Activated naive CD8-positive, alpha-beta T cell treated with anti-CD3 and anti-CD28 coated beads, Interleukin-2, amount 10 ng/mL, durations not matched to agents 7 days and 5 days (primary cell): ENCODE measurements at regions not wholly inside any gene's neighbourhood (a gene's known extent, or its start where the extent isn't known, plus 50 kb on each side); places are given as distances from the start of the nearest gene placed in this dataset.
"Not testable (repeated sequence)": the region's sequence is repeated elsewhere in the genome, so short reads cannot be mapped to it uniquely, and the experiment has no call there.

ENCODE experiments used
- ATAC-seq: fragments of 150-1000 bp; cut with Tn5 transposase; one replicate; pipeline ENCODE4 v1.10.0; 2021; ENCODE audit warnings: low read depth, moderate library complexity
- POLR2A ChIA-PET: fragments of 350-600 bp; sonication (Branson Sonifier 250); formaldehyde crosslinking; loops from one replicate; lab custom pipeline; 2021; ENCODE audit warnings: antibody characterized with exemption; lab: Charles Lee
- DNase-seq: peaks from one replicate; pipeline ENCODE4 v3.0.0; 2021
- H3K27ac Mint-ChIP-seq: one replicate; pipeline ENCODE4 v1.8.0; 2022; ENCODE audit warnings: mild to moderate bottlenecking, mixed read lengths
- H3K27me3 Mint-ChIP-seq: one replicate; pipeline ENCODE4 v1.8.0; 2022; ENCODE audit warnings: mild to moderate bottlenecking, moderate library complexity, mixed read lengths
- H3K36me3 Mint-ChIP-seq: one replicate; pipeline ENCODE4 v1.8.0; 2021; ENCODE audit warnings: mild to moderate bottlenecking, mixed read lengths
- H3K4me1 Mint-ChIP-seq: one replicate; pipeline ENCODE4 v1.8.0; 2021; ENCODE audit warnings: mixed read lengths
- H3K4me3 Mint-ChIP-seq: one replicate; pipeline ENCODE4 v1.8.0; 2022; ENCODE audit warnings: mild to moderate bottlenecking, moderate library complexity, mixed read lengths
- H3K9me3 Mint-ChIP-seq: one replicate; pipeline ENCODE4 v1.8.0; 2021; ENCODE audit warnings: mixed read lengths

DNA sequence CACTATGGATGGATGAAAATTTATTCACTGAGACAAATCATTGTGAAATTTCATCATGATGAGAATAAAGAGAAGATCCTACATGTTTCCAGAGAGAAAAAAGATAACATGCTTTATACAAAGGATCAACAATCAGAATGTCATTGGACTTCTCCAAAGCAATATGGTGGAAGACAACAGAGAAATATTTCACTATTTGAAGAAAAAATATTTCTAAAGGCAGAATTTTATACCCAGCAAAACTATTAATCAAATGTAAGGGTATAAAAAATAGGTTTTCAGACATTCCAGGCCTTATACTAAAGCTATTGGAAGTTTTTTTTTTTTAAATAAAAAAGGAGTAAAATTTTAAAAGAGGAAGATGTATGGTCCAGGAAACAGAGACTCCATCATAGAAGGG is 100.6 kb upstream of the OLIG2 start:
- Mint-ChIP-seq H3K4me3 (no peak overlapping the region), H3K4me1 (peaks cover 9% of the 10 kb centered on the region), H3K27me3 (peaks cover 5% of the 10 kb centered on the region), H3K27ac (no peak overlapping the region), H3K36me3 (peaks cover 7% of the 10 kb centered on the region), H3K9me3 (peaks cover 22% of the 10 kb centered on the region)
- DNase-seq (no peak), ATAC-seq (no peak)
- POLR2A ChIA-PET = no interaction called here

DNA sequence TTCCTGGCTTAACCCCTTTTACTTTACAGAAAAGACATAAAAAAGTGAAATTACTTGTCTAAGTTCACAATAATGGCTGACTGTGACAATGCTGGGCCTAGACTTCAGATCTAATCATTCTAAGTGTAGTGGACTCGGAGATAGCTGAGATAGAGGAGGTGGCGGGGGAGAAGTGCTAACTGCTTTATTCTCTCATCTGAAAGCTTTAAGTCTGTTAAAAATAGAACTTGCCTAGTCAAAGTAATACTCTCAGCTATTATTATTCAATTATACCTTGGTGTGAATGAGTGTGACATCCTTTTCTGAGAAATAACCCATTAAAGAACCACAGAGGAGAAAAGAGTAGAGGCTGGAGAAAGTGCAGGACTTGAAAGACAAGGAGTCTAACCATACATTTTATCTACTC is 96.1 kb upstream of the OLIG2 start:
- POLR2A ChIA-PET = no interaction called here
- DNase-seq (no peak), ATAC-seq (no peak)
- H3K4me3 Mint-ChIP-seq = peak overlapping the region; percentile 12
- H3K9me3 Mint-ChIP-seq = peaks cover 9% of the 10 kb centered on the region
- peaks cover 10% of the 10 kb centered on the region for H3K36me3 Mint-ChIP-seq
- peak overlapping the region; percentile 82 for H3K27ac Mint-ChIP-seq
- no peaks in the 10 kb centered on the region for H3K27me3 Mint-ChIP-seq
- peaks cover 30% of the 10 kb centered on the region for H3K4me1 Mint-ChIP-seq

DNA sequence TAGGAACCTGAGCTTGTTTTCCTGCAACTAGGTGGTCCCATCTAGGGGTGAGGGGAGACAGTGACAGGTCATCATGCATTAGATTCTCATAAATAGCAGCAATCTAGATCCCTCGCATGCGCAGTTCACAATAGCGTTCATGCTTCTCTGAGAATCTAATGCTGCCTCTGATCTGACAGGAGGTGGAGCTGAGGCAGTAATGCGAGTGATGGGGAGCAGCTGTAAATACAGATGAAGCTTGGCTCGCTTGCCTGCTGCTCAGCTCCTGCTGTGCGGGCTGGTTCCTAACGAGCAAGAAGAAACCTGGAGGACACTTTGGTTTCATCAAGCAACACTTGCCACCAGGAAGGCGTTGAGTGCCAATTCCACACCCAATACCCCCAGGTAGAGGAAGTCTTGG is 95.1 kb upstream of the OLIG2 start:
- DNase-seq (no peak), ATAC-seq (no peak)
- no peak overlapping the region for H3K27ac Mint-ChIP-seq
- peak overlapping the region; percentile 1 for H3K4me3 Mint-ChIP-seq
- peaks cover 6% of the 10 kb centered on the region for H3K36me3 Mint-ChIP-seq
- POLR2A ChIA-PET = interaction anchor here (0.9 to 1.7 kb wide), 3 partner anchors 8 to 16 kb away, joined by 3 read pairs; no protein-coding TSS in a partner anchor
- H3K4me1 Mint-ChIP-seq = peaks cover 30% of the 10 kb centered on the region
- H3K9me3 Mint-ChIP-seq = peaks cover 3% of the 10 kb centered on the region
- H3K27me3 Mint-ChIP-seq = no peaks in the 10 kb centered on the region

DNA sequence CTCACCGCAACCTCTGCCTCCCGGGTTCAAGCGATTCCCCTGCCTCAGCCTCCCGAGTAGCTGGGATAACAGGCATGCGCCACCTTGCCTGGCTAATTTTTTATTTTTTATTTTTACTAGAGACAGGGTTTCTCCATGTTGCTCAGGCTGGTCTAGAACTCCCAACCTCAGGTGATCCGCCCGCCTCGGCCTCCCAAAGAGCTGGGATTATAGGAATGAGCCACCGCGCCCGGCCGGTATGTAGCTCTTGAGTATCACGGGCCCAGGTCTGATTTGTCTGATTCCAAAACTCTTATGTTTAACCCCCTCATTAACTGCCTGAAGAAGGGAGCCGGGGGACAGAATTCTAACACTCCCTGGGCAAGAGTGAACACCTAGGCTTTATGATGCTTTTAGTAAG is 91.7 kb upstream of the OLIG2 start:
- ATAC-seq, H3K36me3 Mint-ChIP-seq, DNase-seq, H3K4me3 Mint-ChIP-seq, H3K27me3 Mint-ChIP-seq, H3K9me3 Mint-ChIP-seq, H3K27ac Mint-ChIP-seq: not testable (repeated sequence)
- POLR2A ChIA-PET = interaction anchor here (0.7 kb wide), 1 partner anchor 487 kb away, joined by 3 read pairs; no protein-coding TSS in a partner anchor
- H3K4me1 Mint-ChIP-seq = peaks cover 30% of the 10 kb centered on the region

DNA sequence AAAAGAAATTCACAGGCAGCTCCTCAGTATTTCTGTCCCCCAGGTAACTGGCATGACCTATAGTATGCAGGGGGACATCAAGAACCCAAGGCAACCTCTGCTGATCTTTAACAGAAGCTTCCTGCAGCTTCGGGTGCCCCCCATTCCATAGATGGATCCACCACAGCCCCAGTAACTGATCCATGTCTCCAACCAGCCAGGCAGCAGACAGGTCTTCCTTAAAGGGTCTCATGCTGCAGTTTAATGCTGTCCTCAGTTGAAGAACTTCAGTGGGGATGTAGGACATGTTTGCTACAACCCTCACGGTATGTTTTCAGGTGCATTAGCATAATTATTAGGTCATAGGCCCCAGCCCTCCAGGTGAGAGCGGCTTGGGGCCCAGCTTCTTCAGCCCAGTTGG is 90.9 kb upstream of the OLIG2 start:
- no peaks in the 10 kb centered on the region for H3K9me3 Mint-ChIP-seq
- DNase-seq (no peak), ATAC-seq (no peak)
- H3K27ac Mint-ChIP-seq = no peak overlapping the region
- POLR2A ChIA-PET = no interaction called here
- H3K4me1 Mint-ChIP-seq = peaks cover 25% of the 10 kb centered on the region
- H3K36me3 Mint-ChIP-seq = peaks cover 5% of the 10 kb centered on the region
- H3K4me3 Mint-ChIP-seq = no peak overlapping the region
- no peaks in the 10 kb centered on the region for H3K27me3 Mint-ChIP-seq

DNA sequence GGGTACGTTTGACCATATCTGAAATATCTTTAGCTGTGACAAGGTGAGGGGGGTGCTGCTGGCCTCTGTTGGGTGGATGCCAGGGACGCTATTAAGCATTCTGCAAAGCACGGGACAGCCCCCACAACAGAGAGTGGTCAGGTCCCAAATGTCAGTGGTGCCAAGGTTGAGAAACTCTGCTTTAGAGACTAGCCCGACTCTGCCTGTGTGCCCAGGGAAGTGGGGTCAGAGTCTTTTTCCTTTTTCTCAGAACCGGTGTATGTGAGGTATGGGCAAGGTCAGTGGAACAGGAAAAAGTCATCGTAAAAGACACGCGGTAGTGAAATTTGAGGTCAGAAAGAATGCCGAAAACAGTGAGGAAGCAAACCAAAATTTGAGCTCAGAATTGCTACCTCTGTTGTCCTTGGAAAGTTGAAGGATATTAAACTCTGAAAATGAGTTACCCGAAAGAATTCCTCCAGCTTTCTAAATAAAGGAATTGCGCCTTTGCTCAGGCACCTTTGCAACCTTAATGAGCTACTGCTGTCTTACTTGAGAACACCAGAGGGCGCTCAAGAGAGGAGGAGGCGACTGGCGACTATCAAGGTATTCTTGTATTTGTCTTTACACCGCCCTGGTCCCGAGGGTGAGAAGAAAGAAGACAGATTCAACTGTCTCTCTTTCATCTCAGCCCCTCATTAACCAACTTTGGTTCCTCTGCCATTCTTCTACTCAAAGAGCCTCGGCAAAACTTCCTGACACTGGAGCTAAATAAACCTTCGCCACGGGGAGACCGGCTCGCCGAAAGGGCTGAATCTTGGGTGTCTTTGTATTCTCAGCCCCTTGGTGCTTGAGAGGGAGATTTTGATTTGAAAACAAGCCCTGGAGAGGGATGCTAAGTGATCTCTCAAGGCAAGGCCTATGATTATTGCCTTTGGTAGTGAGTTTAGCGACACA is 85.4 kb upstream of the OLIG2 start:
- no peaks in the 10 kb centered on the region for H3K36me3 Mint-ChIP-seq
- H3K9me3 Mint-ChIP-seq = no peaks in the 10 kb centered on the region
- H3K4me3 Mint-ChIP-seq = no peak overlapping the region
- H3K27ac Mint-ChIP-seq = no peak overlapping the region
- DNase-seq (no peak), ATAC-seq (no peak)
- no peaks in the 10 kb centered on the region for H3K27me3 Mint-ChIP-seq
- POLR2A ChIA-PET = no interaction called here
- H3K4me1 Mint-ChIP-seq = peaks cover 5% of the 10 kb centered on the region

DNA sequence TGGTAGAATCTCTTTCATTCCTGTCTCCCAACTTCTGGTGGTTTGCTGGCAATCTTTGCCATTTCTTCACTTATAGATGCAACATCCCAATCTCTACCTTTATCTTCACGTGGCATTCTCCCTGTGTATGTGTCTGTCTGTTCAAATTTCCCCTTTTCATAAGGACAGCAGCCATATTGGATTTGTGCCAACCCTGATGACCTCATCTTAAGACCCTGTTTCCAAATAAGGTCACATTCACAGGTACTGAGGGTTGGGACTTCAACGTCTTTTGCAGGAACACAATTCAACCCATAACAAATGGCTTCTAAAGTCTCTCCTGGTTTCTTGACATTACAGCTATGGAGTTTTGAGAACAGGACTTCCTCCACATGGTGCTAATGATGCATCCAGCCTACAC is 84.5 kb upstream of the OLIG2 start:
- Mint-ChIP-seq H3K27ac (no peak overlapping the region), H3K36me3 (no peaks in the 10 kb centered on the region), H3K9me3 (no peaks in the 10 kb centered on the region), H3K4me1 (peaks cover 5% of the 10 kb centered on the region), H3K27me3 (no peaks in the 10 kb centered on the region), H3K4me3 (no peak overlapping the region)
- ATAC-seq (no peak), DNase-seq (no peak)
- POLR2A ChIA-PET = no interaction called here

DNA sequence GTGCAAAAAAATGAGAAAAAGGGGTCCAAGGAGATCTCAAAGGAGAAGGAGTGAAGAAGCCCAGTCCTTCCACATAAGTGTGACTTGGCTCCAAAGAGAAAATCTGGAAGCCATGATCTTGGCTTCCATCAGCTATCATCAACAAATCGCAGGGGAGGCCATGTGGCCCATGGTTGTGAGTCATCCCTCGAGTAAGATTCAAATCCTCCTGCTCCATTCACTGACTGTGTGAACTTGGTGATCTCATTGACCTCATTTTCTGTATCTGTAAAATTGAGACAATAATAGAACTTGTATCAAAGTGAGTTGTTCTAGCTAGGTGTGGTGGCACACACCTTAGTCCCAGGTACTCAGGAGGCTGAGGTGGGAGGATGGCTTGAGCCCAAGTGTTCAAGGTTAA is 79.1 kb upstream of the OLIG2 start:
- Mint-ChIP-seq H3K9me3 (no peaks in the 10 kb centered on the region), H3K27ac (no peak overlapping the region), H3K27me3 (peaks cover 9% of the 10 kb centered on the region), H3K4me1 (no peaks in the 10 kb centered on the region), H3K36me3 (no peaks in the 10 kb centered on the region), H3K4me3 (no peak overlapping the region)
- POLR2A ChIA-PET = interaction anchor here (1.1 kb wide), 1 partner anchor 15 kb away, joined by 3 read pairs; no protein-coding TSS in a partner anchor
- DNase-seq (no peak), ATAC-seq (no peak)

DNA sequence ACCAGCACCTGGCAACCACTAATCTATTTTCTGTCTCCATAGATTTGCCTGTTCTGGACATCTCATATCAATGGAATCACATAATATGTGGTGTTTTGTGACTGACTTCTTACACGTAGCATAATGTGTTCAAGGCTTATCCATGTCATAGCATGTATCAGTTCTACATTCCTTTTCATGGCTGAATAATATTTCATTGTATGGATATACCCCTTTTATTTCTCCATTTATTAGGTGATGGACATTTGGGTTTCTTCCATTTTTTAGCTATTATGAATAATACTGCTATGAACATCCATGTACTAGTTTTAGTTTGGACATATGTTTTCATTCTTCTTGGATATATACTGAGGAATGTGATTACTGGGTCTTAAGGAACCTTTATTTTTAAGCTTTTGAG is 78.0 kb upstream of the OLIG2 start:
- Mint-ChIP-seq H3K4me1 (no peaks in the 10 kb centered on the region), H3K9me3 (no peaks in the 10 kb centered on the region), H3K36me3 (no peaks in the 10 kb centered on the region), H3K27ac (no peak overlapping the region), H3K4me3 (no peak overlapping the region), H3K27me3 (peaks cover 18% of the 10 kb centered on the region)
- ATAC-seq (no peak), DNase-seq (no peak)
- POLR2A ChIA-PET = interaction anchor here (1.1 kb wide), 1 partner anchor 16 kb away, joined by 3 read pairs; no protein-coding TSS in a partner anchor

DNA sequence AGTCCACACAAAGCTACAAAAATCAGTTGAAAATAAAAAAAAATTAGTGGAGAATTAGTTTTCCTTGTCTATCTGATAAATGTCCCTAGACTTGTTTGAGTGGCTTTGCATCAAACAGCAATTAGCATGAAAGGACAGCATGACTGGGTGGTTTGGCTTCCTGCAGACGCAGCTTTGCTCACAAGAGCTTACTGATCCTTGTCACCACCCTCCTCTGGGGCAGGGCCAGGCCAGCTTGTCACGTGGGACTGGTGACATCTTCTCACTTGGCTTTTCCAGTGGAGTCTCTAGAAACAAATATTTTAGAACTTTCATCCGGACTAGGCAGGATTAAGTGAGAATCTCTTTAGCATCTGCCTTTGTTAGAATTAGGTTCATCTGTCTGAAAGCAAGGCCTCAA is 76.0 kb upstream of the OLIG2 start:
- Mint-ChIP-seq H3K9me3 (no peaks in the 10 kb centered on the region), H3K27me3 (peaks cover 33% of the 10 kb centered on the region), H3K27ac (no peak overlapping the region), H3K4me1 (no peaks in the 10 kb centered on the region), H3K36me3 (no peaks in the 10 kb centered on the region), H3K4me3 (no peak overlapping the region)
- POLR2A ChIA-PET = no interaction called here
- ATAC-seq (no peak), DNase-seq (no peak)

DNA sequence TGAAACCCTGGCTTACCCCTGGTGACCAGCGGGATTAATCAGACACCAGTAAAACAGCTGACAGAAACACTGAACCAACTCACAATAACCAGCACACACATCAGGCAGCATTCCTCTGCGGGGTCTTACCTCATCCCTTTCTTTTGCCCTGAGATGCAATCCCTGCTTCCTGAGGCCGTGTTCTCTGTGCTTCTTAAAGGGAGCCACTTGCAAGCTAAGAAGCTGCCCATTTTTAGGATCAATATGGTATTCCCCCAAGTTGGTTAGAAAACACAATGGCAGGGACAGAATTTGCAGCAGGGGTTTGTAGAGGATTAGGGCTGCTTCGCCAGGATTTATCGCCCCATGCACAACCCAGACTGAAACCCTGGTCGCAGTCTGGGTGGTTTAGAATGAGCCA is 74.7 kb upstream of the OLIG2 start:
- H3K27me3 Mint-ChIP-seq = peaks cover 44% of the 10 kb centered on the region

DNA sequence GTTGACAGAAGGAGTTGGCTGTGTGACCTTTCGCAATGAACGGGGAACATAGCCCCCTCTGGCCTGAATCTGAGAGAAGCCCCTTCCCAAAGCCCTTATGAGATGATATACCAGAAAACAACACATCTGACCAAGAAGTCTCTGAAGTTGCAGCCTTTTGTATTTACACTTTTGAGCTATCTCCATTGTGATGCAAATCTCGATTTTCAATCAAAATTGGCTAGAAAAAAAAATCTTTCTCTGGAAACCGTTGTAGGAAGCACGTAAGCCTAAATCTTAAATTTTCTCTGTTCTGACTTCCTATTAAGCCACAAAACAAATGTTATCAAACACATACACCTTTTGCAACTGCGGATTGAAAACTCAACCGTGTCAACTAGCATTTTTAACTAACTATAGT is 71.4 kb upstream of the OLIG2 start:
- ATAC-seq (no peak), DNase-seq (no peak)
- Mint-ChIP-seq H3K9me3 (no peaks in the 10 kb centered on the region), H3K27ac (no peak overlapping the region), H3K27me3 (peaks cover 53% of the 10 kb centered on the region), H3K4me1 (no peaks in the 10 kb centered on the region), H3K4me3 (no peak overlapping the region), H3K36me3 (no peaks in the 10 kb centered on the region)
- POLR2A ChIA-PET = no interaction called here

More for the DNA sequence above, 74.7 kb upstream of the OLIG2 start:
- ATAC-seq = no peak
- no peaks in the 10 kb centered on the region for H3K36me3 Mint-ChIP-seq
- no peak overlapping the region for H3K4me3 Mint-ChIP-seq
- no peak for DNase-seq
- no peak overlapping the region for H3K27ac Mint-ChIP-seq
- POLR2A ChIA-PET = no interaction called here
- no peaks in the 10 kb centered on the region for H3K9me3 Mint-ChIP-seq
- no peaks in the 10 kb centered on the region for H3K4me1 Mint-ChIP-seq

DNA sequence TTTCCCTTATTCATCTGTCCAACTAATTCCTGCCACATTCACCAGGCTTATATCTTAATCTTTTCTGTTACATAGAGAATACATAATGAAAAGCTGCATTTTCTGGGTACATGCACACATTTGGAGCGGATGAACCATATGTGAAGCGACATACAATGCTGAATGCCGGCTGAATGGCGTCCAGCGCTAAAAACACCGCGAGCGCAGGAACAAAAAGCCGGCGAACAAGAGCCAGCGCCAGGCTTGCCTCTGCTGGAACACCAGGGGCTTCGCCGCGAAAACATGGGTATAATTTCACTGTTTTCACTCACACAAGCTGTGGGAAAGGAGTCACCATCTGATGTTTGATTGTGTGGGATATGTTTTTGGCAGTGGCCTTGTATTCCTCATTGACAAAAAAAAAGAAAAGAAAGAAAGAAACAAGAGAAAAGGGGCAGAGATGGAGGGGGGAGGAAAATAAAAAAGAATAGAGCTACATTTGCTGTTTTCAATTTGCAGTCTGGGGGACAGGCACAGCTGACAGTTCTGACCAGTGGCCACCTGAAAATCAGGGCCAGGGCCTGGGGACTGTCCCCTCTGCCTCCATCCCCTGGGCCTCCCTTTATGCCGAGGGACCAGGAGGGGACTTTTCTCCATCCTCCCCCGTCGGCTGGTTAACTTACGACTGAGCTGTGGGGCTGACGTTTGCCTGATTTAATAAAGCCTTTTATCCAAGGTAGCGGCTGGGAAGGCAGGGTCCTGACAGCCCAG is 70.2 kb upstream of the OLIG2 start:
- Mint-ChIP-seq H3K27me3 (peaks cover 60% of the 10 kb centered on the region), H3K4me3 (no peak overlapping the region), H3K36me3 (no peaks in the 10 kb centered on the region), H3K4me1 (no peaks in the 10 kb centered on the region), H3K9me3 (no peaks in the 10 kb centered on the region), H3K27ac (no peak overlapping the region)
- ATAC-seq (no peak), DNase-seq (no peak)
- POLR2A ChIA-PET = no interaction called here
